GM20000 (cell line): ENCODE measurements at regions not wholly inside any gene's neighbourhood (a gene's known extent, or its start where the extent isn't known, plus 50 kb on each side); places are given as distances from the start of the nearest gene placed in this dataset.

Experiments
- DNase-seq: peaks from one replicate; pipeline ENCODE4 v3.0.0; 2012; ENCODE audit warnings: low spot score
- CTCF ChIP-seq: IDR thresholded peaks from 2 replicates; pipeline ENCODE4 v1.5.1; 2012; ENCODE audit warnings: mild to moderate bottlenecking, control low read depth; ENCODE audit errors: extremely low read depth, missing control alignments

- DNase-seq, result no peak
- no peak for TF ChIP-seq CTCF
These were observed 107.9 kb upstream of the ZP4 start for GRCh38 chr1:237998581-237998980.

- TF ChIP-seq CTCF, result no peak
- no peak for DNase-seq
These were observed 92.8 kb upstream of the ZP4 start for GRCh38 chr1:237983496-237983895.

GRCh38 chr1:237981223-237981622 is 90.5 kb upstream of the ZP4 start:
- TF ChIP-seq CTCF, result no peak
- DNase-seq, result no peak

GRCh38 chr1:237976331-237976730 is 85.6 kb upstream of the ZP4 start:
- DNase-seq, result no peak
- no peak for TF ChIP-seq CTCF

GRCh38 chr1:237975903-237976302 is 85.2 kb upstream of the ZP4 start:
- DNase-seq, result no peak
- TF ChIP-seq CTCF, result no peak

- DNase-seq, result no peak
- no peak for TF ChIP-seq CTCF
These were observed 84.7 kb upstream of the ZP4 start for GRCh38 chr1:237975376-237975775.

- TF ChIP-seq CTCF, result no peak
- no peak for DNase-seq
These were observed 81.5 kb upstream of the ZP4 start for GRCh38 chr1:237972186-237972585.
